SU-DHL-6 (cell line): ENCODE measurements at regions not wholly inside any gene's neighbourhood (a gene's known extent, or its start where the extent isn't known, plus 50 kb on each side); places are given as distances from the start of the nearest gene placed in this dataset.

Experiments used
- EZH2phosphoT487 ChIP-seq: fragments of 200-600 bp; sonication (generic), shearing (Covaris generic); conservative IDR thresholded peaks from 2 replicates; pipeline ENCODE4 v1.6.1; 2018; ENCODE audit warnings: mild to moderate bottlenecking, antibody characterized with exemption, low read length, moderate library complexity, mixed read lengths
- TF ChIP-seq, protein P1 (sequence below): fragments of 200-600 bp; sonication (generic); IDR thresholded peaks from one replicate; pipeline ENCODE4 v1.5.1; 2017; ENCODE audit warnings: antibody characterized with exemption, mild to moderate bottlenecking, low read length, moderate library complexity; ENCODE audit not compliant: insufficient read depth, poor library complexity, severe bottlenecking

DNA sequence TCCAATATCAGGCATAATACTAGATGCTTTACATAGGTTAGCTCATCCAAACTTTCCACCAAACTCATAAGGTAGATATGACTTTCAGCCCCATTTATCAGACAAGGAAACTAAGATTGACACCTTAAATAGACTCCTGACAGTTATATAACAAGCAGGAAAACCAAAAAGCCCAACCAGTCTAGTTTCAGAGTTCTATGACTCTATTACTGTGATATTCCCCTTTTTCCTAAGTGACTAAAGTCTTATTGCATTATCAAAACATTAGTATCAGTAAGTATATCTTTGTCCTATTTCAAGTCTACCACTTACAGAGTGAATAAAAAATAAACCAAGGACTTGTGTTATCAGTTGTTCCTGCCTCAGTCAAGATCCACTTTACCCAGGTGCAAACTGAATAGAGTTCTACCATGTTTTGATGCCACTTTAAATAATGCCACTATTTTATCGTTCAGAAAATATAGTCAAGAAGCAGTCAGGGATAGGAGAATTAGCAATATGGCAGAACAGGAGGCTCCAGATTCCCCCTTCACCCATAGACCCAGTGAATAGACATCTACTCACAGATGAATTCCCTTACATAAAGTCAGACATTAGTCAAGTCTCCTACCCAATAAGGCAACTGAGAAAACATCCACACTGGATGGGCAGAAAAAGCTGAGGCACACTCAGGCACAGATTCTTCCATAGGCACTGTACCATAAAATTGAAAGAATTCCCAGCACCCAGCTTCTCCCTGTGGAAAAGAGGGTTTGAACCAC, 74.1 kb downstream of the CRPPA start:
- no peak for TF ChIP-seq EZH2phosphoT487
- TF ChIP-seq, protein P1, sequence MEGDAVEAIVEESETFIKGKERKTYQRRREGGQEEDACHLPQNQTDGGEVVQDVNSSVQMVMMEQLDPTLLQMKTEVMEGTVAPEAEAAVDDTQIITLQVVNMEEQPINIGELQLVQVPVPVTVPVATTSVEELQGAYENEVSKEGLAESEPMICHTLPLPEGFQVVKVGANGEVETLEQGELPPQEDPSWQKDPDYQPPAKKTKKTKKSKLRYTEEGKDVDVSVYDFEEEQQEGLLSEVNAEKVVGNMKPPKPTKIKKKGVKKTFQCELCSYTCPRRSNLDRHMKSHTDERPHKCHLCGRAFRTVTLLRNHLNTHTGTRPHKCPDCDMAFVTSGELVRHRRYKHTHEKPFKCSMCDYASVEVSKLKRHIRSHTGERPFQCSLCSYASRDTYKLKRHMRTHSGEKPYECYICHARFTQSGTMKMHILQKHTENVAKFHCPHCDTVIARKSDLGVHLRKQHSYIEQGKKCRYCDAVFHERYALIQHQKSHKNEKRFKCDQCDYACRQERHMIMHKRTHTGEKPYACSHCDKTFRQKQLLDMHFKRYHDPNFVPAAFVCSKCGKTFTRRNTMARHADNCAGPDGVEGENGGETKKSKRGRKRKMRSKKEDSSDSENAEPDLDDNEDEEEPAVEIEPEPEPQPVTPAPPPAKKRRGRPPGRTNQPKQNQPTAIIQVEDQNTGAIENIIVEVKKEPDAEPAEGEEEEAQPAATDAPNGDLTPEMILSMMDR: no peak
